DOHH2 (cell line): ENCODE measurements at regions not wholly inside any gene's neighbourhood (a gene's known extent, or its start where the extent isn't known, plus 50 kb on each side); places are given as distances from the start of the nearest gene placed in this dataset.

Source experiments
- CTCF ChIP-seq: fragments of 200-600 bp; sonication (generic); IDR thresholded peaks from one replicate; pipeline ENCODE4 v1.5.1; 2014; ENCODE audit warnings: antibody characterized with exemption, mild to moderate bottlenecking, low read depth, low read length; ENCODE audit not compliant: poor library complexity, severe bottlenecking
- EZH2phosphoT487 ChIP-seq: fragments of 200-600 bp; sonication (generic); IDR thresholded peaks from 2 replicates; pipeline ENCODE4 v1.6.1; 2017; ENCODE audit warnings: borderline replicate concordance, mild to moderate bottlenecking, antibody characterized with exemption, low read length, moderate library complexity, mixed read lengths

- TF ChIP-seq CTCF (no peak), EZH2phosphoT487 (no peak)
These were observed 142.0 kb downstream of the MRPL39 start for GRCh38 chr21:25465263-25465662.
